ENCODE measurements at regions not wholly inside any gene's neighbourhood (a gene's known extent, or its start where the extent isn't known, plus 50 kb on each side); places are given as distances from the start of the nearest gene placed in this dataset.

DNA sequence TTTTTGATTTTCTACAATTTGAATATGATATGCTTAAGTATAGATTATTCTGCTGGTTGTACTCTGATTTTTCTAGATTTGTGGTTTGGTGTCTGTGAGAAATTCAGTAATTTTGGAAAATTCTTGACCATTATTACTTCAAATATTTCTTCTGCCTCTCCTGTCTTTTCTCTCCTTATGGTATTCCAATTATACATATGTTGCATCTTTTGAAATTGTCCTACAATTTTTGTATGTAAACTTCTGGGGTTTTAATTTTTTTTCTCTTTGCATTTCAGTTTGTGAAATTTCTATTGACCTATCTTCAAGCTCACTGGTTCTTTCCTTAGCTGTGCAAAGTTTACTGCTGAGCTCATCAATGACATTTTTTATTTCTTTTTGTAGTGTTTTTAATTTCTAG is 534.4 kb upstream of the SLC35B3 start:
- H3K36me3 Mint-ChIP-seq (ENCODE audit: insufficient read depth in 1 of 3, low read depth in 3 of 3) = peaks cover 0 to 20% (median 3%) of the 10 kb centered on the region in 3 experiments; a peak in 4 of 7 replicates
- Histone ChIP-seq H2BK20ac (ENCODE audit: low read depth, low read length, poor library complexity, severe bottlenecking) (no peak overlapping the region), H2BK12ac (ENCODE audit: insufficient read length, low read depth, low read length) (no peak overlapping the region), H3K4me2 (ENCODE audit: insufficient read depth, insufficient read length, low read length) (no peak overlapping the region), H3K4ac (ENCODE audit: low read depth, low read length) (no peak overlapping the region), H3K27ac (ENCODE audit: insufficient read length, low read depth, low read length) (no peak overlapping the region), H3K9me3 (ENCODE audit: control insufficient read depth, low read depth, low read length) (no peaks in the 10 kb centered on the region), H4K91ac (ENCODE audit: insufficient read length, low read depth, low read length) (no peak overlapping the region), H3K79me2 (ENCODE audit: insufficient read depth, low read length) (no peaks in the 10 kb centered on the region), H4K8ac (replicated peaks; ENCODE audit: insufficient read length, low read depth, low read length) (no peak overlapping the region), H3K79me1 (ENCODE audit: insufficient read depth, low read depth, low read length, poor library complexity, severe bottlenecking) (no peaks in the 10 kb centered on the region), H2BK15ac (ENCODE audit: low read depth, low read length) (no peak overlapping the region), H4K20me1 (ENCODE audit: control insufficient read depth, insufficient read depth, insufficient read length) (no peaks in the 10 kb centered on the region), H3K18ac (ENCODE audit: insufficient read length, low read depth, low read length) (no peak overlapping the region), H2BK5ac (ENCODE audit: insufficient read length, low read length) (no peak overlapping the region), H3K27me3 (ENCODE audit: insufficient read depth, low read length) (no peaks in the 10 kb centered on the region), H2AFZ (ENCODE audit: low read length) (no peak overlapping the region), H3K14ac (ENCODE audit: insufficient read depth, low read length) (no peak overlapping the region), H2AK5ac (ENCODE audit: insufficient read length, low read length) (no peak overlapping the region), H3K4me1 (ENCODE audit: insufficient read depth, low read length) (no peaks in the 10 kb centered on the region), H3T11ph (ENCODE audit: low read length) (no peak overlapping the region), H3K56ac (ENCODE audit: insufficient read length, low read depth, low read length) (no peak overlapping the region), H4K5ac (ENCODE audit: insufficient read length, low read depth, low read length) (no peak overlapping the region), H3K23me2 (ENCODE audit: insufficient read length, low read depth, low read length, poor library complexity, severe bottlenecking) (no peaks in the 10 kb centered on the region), H2BK120ac (ENCODE audit: low read depth, low read length, poor library complexity, severe bottlenecking) (no peak overlapping the region), H3K23ac (ENCODE audit: insufficient read length, low read depth, low read length) (no peak overlapping the region), H3K9ac (ENCODE audit: extremely low read depth, insufficient read length, low read length) (no peak overlapping the region)
- H3K27me3 Mint-ChIP-seq (ENCODE audit: low read depth) = no peaks in the 10 kb centered on the region
- H3K4me1 Mint-ChIP-seq = no peaks in the 10 kb centered on the region
- DNase-seq = no peak
- H3K9me3 Mint-ChIP-seq = peaks cover 18 to 23% of the 10 kb centered on the region in 2 experiments
- no peak overlapping the region for H3K4me3 Mint-ChIP-seq
- TF ChIP-seq, protein P1, sequence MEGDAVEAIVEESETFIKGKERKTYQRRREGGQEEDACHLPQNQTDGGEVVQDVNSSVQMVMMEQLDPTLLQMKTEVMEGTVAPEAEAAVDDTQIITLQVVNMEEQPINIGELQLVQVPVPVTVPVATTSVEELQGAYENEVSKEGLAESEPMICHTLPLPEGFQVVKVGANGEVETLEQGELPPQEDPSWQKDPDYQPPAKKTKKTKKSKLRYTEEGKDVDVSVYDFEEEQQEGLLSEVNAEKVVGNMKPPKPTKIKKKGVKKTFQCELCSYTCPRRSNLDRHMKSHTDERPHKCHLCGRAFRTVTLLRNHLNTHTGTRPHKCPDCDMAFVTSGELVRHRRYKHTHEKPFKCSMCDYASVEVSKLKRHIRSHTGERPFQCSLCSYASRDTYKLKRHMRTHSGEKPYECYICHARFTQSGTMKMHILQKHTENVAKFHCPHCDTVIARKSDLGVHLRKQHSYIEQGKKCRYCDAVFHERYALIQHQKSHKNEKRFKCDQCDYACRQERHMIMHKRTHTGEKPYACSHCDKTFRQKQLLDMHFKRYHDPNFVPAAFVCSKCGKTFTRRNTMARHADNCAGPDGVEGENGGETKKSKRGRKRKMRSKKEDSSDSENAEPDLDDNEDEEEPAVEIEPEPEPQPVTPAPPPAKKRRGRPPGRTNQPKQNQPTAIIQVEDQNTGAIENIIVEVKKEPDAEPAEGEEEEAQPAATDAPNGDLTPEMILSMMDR (conservative IDR thresholded peaks at IDR 0.05) = no peak
- no peak overlapping the region for H3K27ac Mint-ChIP-seq

Data from H9 (cell line).